H1 (cell line): ENCODE measurements at regions not wholly inside any gene's neighbourhood (a gene's known extent, or its start where the extent isn't known, plus 50 kb on each side); places are given as distances from the start of the nearest gene placed in this dataset.

Experiments used
- CTCF ChIA-PET: fragments of 300-600 bp; sonication (Branson Sonifier 250); formaldehyde crosslinking; loops from one replicate; lab custom pipeline; 2021; ENCODE audit not compliant: partially characterized antibody; lab: Charles Lee
- POLR2A ChIA-PET: fragments of 300-600 bp; sonication (Branson Sonifier 250); formaldehyde crosslinking; loops from one replicate; lab custom pipeline; 2021; ENCODE audit warnings: inconsistent platforms; ENCODE audit not compliant: partially characterized antibody; lab: Charles Lee
- DNase-seq, 2 experiments: peaks; one replicate each; pipeline versions ENCODE4 v3.0.0 to v3.0.0-alpha.2; 2010 to 2022; ENCODE audit warnings: low spot score in 2 of 2, low read depth in 1 of 2, mixed read lengths in 1 of 2
- FAIRE-seq: peaks from 2 replicates; lab custom pipeline; 2011; peaks lifted over from hg19 to GRCh38; lab: Jason Lieb, UNC
- H2AFZ ChIP-seq: 2 replicates; pipeline ENCODE4 v1.8.1; 2012; ENCODE audit warnings: low read length, inconsistent platforms
- H2AK5ac ChIP-seq: 2 replicates; pipeline ENCODE4 v1.6.1; 2013; ENCODE audit warnings: low read depth, low read length
- H2BK120ac ChIP-seq: replicated peaks from 2 replicates; pipeline ENCODE3; 2013; ENCODE audit warnings: low read depth, low read length, inconsistent platforms
- H2BK12ac ChIP-seq: 2 replicates; pipeline ENCODE4 v1.6.1; 2013; ENCODE audit warnings: low read depth, low read length
- H2BK15ac ChIP-seq: 2 replicates; pipeline ENCODE4 v1.6.1; 2013; ENCODE audit warnings: low read length
- H2BK20ac ChIP-seq: 2 replicates; pipeline ENCODE4 v1.6.1; 2013; ENCODE audit warnings: low read length
- H2BK5ac ChIP-seq: 2 replicates; pipeline ENCODE4 v1.6.1; 2013; ENCODE audit warnings: low read depth, low read length
- H3K14ac ChIP-seq: 2 replicates; pipeline ENCODE4 v1.6.1; 2013; ENCODE audit warnings: inconsistent platforms; ENCODE audit not compliant: insufficient read length
- H3K18ac ChIP-seq: 2 replicates; pipeline ENCODE4 v1.6.1; 2013; ENCODE audit warnings: low read length; ENCODE audit errors: extremely low read depth
- H3K23ac ChIP-seq: 2 replicates; pipeline ENCODE4 v1.6.1; 2013; ENCODE audit warnings: inconsistent platforms; ENCODE audit not compliant: insufficient read length
- H3K23me2 ChIP-seq: 2 replicates; pipeline ENCODE4 v1.6.1; 2013; ENCODE audit warnings: low read depth, low read length
- H3K27ac ChIP-seq: 2 replicates; pipeline ENCODE4 v1.6.1; 2011; ENCODE audit warnings: low read depth, low read length, inconsistent platforms
- H3K27me3 ChIP-seq, 4 experiments: replicated peaks in 1 of 4; 1 replicate in 1 of 4; 2 replicates in 3 of 4; pipeline versions ENCODE4 v1.6.1 to v1.8.1; 2011 to 2013; ENCODE audit warnings: low read length in 3 of 4, mild to moderate bottlenecking in 3 of 4, inconsistent platforms in 2 of 4, mixed read lengths in 2 of 4, moderate library complexity in 1 of 4; ENCODE audit not compliant: control insufficient read depth in 3 of 4, insufficient read depth in 3 of 4; ENCODE audit errors: extremely low read depth in 1 of 4
- H3K36me3 ChIP-seq, 4 experiments: 2 replicates each; pipeline versions ENCODE4 v1.6.1 to v1.8.1; 2011 to 2013; ENCODE audit warnings: mild to moderate bottlenecking in 4 of 4, low read length in 3 of 4, moderate library complexity in 2 of 4, control low read depth in 1 of 4, inconsistent platforms in 1 of 4; ENCODE audit not compliant: insufficient read depth in 4 of 4, control insufficient read depth in 2 of 4
- H3K4ac ChIP-seq: replicated peaks from 2 replicates; pipeline ENCODE3; 2013; ENCODE audit warnings: low read length, low read depth, mixed read lengths, inconsistent platforms; ENCODE audit not compliant: insufficient read length
- H3K4me1 ChIP-seq, 4 experiments: replicated peaks in 1 of 4; 1 replicate in 1 of 4; 2 replicates in 3 of 4; pipeline versions ENCODE4 v1.6.1 to v1.8.1; 2011 to 2013; ENCODE audit warnings: low read length in 3 of 4, inconsistent platforms in 2 of 4, mixed read lengths in 1 of 4; ENCODE audit not compliant: insufficient read depth in 4 of 4, control insufficient read depth in 3 of 4
- H3K4me2 ChIP-seq, 2 experiments: 2 replicates each; pipeline versions ENCODE4 v1.6.1 to v1.8.1; 2011 to 2013; ENCODE audit warnings: low read depth in 2 of 2, low read length in 2 of 2, control low read depth in 1 of 2, inconsistent platforms in 1 of 2, mild to moderate bottlenecking in 1 of 2; ENCODE audit not compliant: insufficient read depth in 1 of 2
- H3K4me3 ChIP-seq, 4 experiments: fragments of 200-600, 300-600 bp in 1 of 4; sonication (generic), shearing (Covaris generic), sonication (Bioruptor Twin) in 1 of 4; 2 replicates each; pipeline versions ENCODE4 v1.5.1 to v1.8.1; 2011 to 2016; ENCODE audit warnings: low read length in 4 of 4, low read depth in 3 of 4, control low read depth in 2 of 4, inconsistent platforms in 2 of 4, mild to moderate bottlenecking in 2 of 4, mixed read lengths in 1 of 4, moderate library complexity in 1 of 4; ENCODE audit not compliant: insufficient read depth in 2 of 4; ENCODE audit errors: extremely low read depth in 1 of 4
- H3K56ac ChIP-seq: replicated peaks from 2 replicates; pipeline ENCODE3; 2013; ENCODE audit warnings: low read depth, mild to moderate bottlenecking, mixed read lengths, low read length, inconsistent platforms; ENCODE audit not compliant: insufficient read length
- H3K79me1 ChIP-seq: 2 replicates; pipeline ENCODE4 v1.6.1; 2013; ENCODE audit warnings: low read depth, low read length, control low read depth
- H3K79me2 ChIP-seq, 2 experiments: 2 replicates each; pipeline versions ENCODE4 v1.6.1 to v1.8.1; 2012 to 2013; ENCODE audit warnings: low read length in 2 of 2, mild to moderate bottlenecking in 2 of 2, inconsistent platforms in 1 of 2; ENCODE audit not compliant: insufficient read depth in 2 of 2, control insufficient read depth in 1 of 2
- H3K9ac ChIP-seq, 4 experiments: replicated peaks in 1 of 4; 1 replicate in 1 of 4; 2 replicates in 3 of 4; pipeline versions ENCODE4 v1.6.1 to v1.8.1; 2011 to 2013; ENCODE audit warnings: low read depth in 3 of 4, low read length in 3 of 4, control low read depth in 2 of 4, mild to moderate bottlenecking in 2 of 4, moderate library complexity in 2 of 4, inconsistent platforms in 1 of 4; ENCODE audit errors: extremely low read depth in 1 of 4
- H3K9me3 ChIP-seq, 2 experiments: 2 replicates each; pipeline versions ENCODE4 v1.6.1 to v1.8.1; 2012 to 2013; ENCODE audit warnings: mild to moderate bottlenecking in 2 of 2, moderate library complexity in 2 of 2, control low read depth in 1 of 2, inconsistent platforms in 1 of 2, low read depth in 1 of 2, low read length in 1 of 2, mixed read lengths in 1 of 2; ENCODE audit not compliant: insufficient read depth in 2 of 2
- H4K20me1 ChIP-seq, 2 experiments: replicated peaks in 1 of 2; 2 replicates each; pipeline versions ENCODE3 to v1.8.1; 2011 to 2013; ENCODE audit warnings: inconsistent platforms in 2 of 2, low read length in 2 of 2, mild to moderate bottlenecking in 1 of 2; ENCODE audit not compliant: insufficient read depth in 2 of 2, control insufficient read depth in 1 of 2
- H4K5ac ChIP-seq: 2 replicates; pipeline ENCODE4 v1.6.1; 2013; ENCODE audit warnings: low read length, low read depth, mixed read lengths, inconsistent platforms; ENCODE audit not compliant: insufficient read length
- H4K8ac ChIP-seq: 2 replicates; pipeline ENCODE4 v1.8.0; 2013; ENCODE audit warnings: mild to moderate bottlenecking, moderate library complexity, low read length, inconsistent platforms; ENCODE audit not compliant: insufficient read depth; ENCODE audit errors: extremely low read depth
- H4K91ac ChIP-seq: replicated peaks from 2 replicates; pipeline ENCODE3; 2013; ENCODE audit warnings: low read length, mixed read lengths, inconsistent platforms; ENCODE audit not compliant: insufficient read length
- FOSL1 ChIP-seq: IDR thresholded peaks from 2 replicates; pipeline ENCODE4 v1.6.1; 2011; ENCODE audit warnings: mild to moderate bottlenecking, low read depth, low read length, moderate library complexity; ENCODE audit not compliant: insufficient read depth
- HDAC6 ChIP-seq: IDR thresholded peaks from one replicate; pipeline ENCODE4 v1.7.1; 2012; ENCODE audit warnings: low read depth, mild to moderate bottlenecking, inconsistent platforms, low read length, moderate library complexity
- KDM1A ChIP-seq: fragments of 200-600, 300-600 bp; sonication (generic); IDR thresholded peaks from 2 replicates; pipeline ENCODE4 v1.7.1; 2016; ENCODE audit warnings: mild to moderate bottlenecking, low read length, borderline replicate concordance
- POU5F1 ChIP-seq: IDR thresholded peaks from 2 replicates; pipeline ENCODE4 v1.6.1; 2011; ENCODE audit warnings: low read depth, mild to moderate bottlenecking, low read length, moderate library complexity
- SP4 ChIP-seq: IDR thresholded peaks from 2 replicates; pipeline ENCODE4 v1.6.1; 2012; ENCODE audit warnings: low read length, inconsistent platforms
- WGBS, 2 experiments: shearing (Covaris generic) in 1 of 2; methylation state at CpG; one replicate each; pipeline versions ENCODE4 v1.1.6 to v1.1.7; 2013 to 2015; ENCODE audit warnings: low lambda C conversion rate in 2 of 2, mixed read lengths in 2 of 2, inconsistent platforms in 1 of 2, low coverage in 1 of 2, missing lambda C conversion rate in 1 of 2; ENCODE audit not compliant: insufficient replicate concordance in 2 of 2, insufficient coverage in 1 of 2, insufficient read length in 1 of 2; ENCODE audit errors: extremely low coverage in 1 of 2, missing lambda C conversion rate in 1 of 2; 5-methylcytosine and 5-hydroxymethylcytosine counted together

- Histone ChIP-seq H3K23ac (no peak overlapping the region), H4K91ac (no peak overlapping the region), H3K23me2 (no peaks in the 10 kb centered on the region), H4K5ac (no peak overlapping the region), H2BK120ac (no peak overlapping the region), H2BK20ac (no peak overlapping the region), H3K79me2 (no peaks in the 10 kb centered on the region), H3K4me1 (peaks cover 1 to 8% (median 4%) of the 10 kb centered on the region in 4 experiments; a peak in 6 of 7 replicates), H3K18ac (no peak overlapping the region), H3K4me3 (no peak overlapping the region), H2BK5ac (no peak overlapping the region), H3K27me3 (no peaks in the 10 kb centered on the region), H3K9ac (no peak overlapping the region), H3K4me2 (no peak overlapping the region), H4K20me1 (no peaks in the 10 kb centered on the region), H3K56ac (no peak overlapping the region), H2BK15ac (no peak overlapping the region), H3K4ac (no peak overlapping the region), H4K8ac (no peak overlapping the region), H2AK5ac (no peak overlapping the region), H3K14ac (no peak overlapping the region), H2BK12ac (no peak overlapping the region), H3K9me3 (no peaks in the 10 kb centered on the region), H3K27ac (no peak overlapping the region), H3K36me3 (no peaks in the 10 kb centered on the region), H3K79me1 (no peaks in the 10 kb centered on the region), H2AFZ (no peak overlapping the region)
- FAIRE-seq (no peak), DNase-seq (no peak)
- ChIA-PET POLR2A (no interaction called here), CTCF (interaction anchor here (0.6 to 0.9 kb wide), 3 partner anchors 47 to 421 kb away, joined by 3 to 4 read pairs (median 3); no protein-coding TSS in a partner anchor)
- 94% methylated on average over 1 of the region's 1 CpG; no CpG with 5 or more reads in 1 of the 2 experiments for WGBS, 2 experiments
- TF ChIP-seq KDM1A = no peak
- TF ChIP-seq POU5F1 = no peak
- no peak for TF ChIP-seq FOSL1
- TF ChIP-seq HDAC6 = no peak
- no peak for TF ChIP-seq SP4
Measured at GRCh38 chr2:12623051-12623450, 93.7 kb upstream of the TRIB2 start.
